GM19043 (cell line): ENCODE measurements at regions not wholly inside any gene's neighbourhood (a gene's known extent, or its start where the extent isn't known, plus 50 kb on each side); places are given as distances from the start of the nearest gene placed in this dataset.

Experiments
- ATAC-seq: cut with Tn5 transposase; IDR thresholded peaks from one replicate; pipeline ENCODE4 v1.9.1; 2021; ENCODE audit warnings: low read depth; ENCODE audit not compliant: unreplicated experiment

- no peak for ATAC-seq
Observed at GRCh38 chr17:15048933-15049794, 216.0 kb downstream of the PMP22 start.

- no peak for ATAC-seq
Observed at GRCh38 chr17:15048381-15048780, 216.7 kb downstream of the PMP22 start.

- ATAC-seq: no peak
Observed at GRCh38 chr17:15042311-15042710, 222.8 kb downstream of the PMP22 start.

- no peak for ATAC-seq
Observed at GRCh38 chr17:15039366-15039765, 225.8 kb downstream of the PMP22 start.

- no peak for ATAC-seq
Observed at GRCh38 chr17:15038656-15039055, 226.5 kb downstream of the PMP22 start.

GRCh38 chr17:15036238-15036637, 228.9 kb downstream of the PMP22 start:
- ATAC-seq: no peak

GRCh38 chr17:15031975-15032374, 233.2 kb downstream of the PMP22 start:
- no peak for ATAC-seq

- no peak for ATAC-seq
Observed at GRCh38 chr17:15029469-15029868, 235.7 kb downstream of the PMP22 start.

- no peak for ATAC-seq
Observed at GRCh38 chr17:15027853-15028252, 237.3 kb downstream of the PMP22 start.

GRCh38 chr17:15026088-15026487, 239.0 kb downstream of the PMP22 start:
- ATAC-seq: no peak

GRCh38 chr17:15023589-15024336, 241.4 kb downstream of the PMP22 start:
- ATAC-seq: no peak

GRCh38 chr17:15019158-15019557, 246.0 kb downstream of the PMP22 start:
- ATAC-seq: no peak

GRCh38 chr17:15012351-15012980, 252.7 kb downstream of the PMP22 start:
- ATAC-seq: no peak

GRCh38 chr17:15009087-15009486, 256.0 kb downstream of the PMP22 start:
- ATAC-seq: no peak

- ATAC-seq: no peak
Observed at GRCh38 chr17:15007147-15007553, 258.0 kb downstream of the PMP22 start.

- no peak for ATAC-seq
Observed at GRCh38 chr17:15006421-15007128, 258.6 kb downstream of the PMP22 start.

- no peak for ATAC-seq
Observed at GRCh38 chr17:15000661-15001060, 264.5 kb downstream of the PMP22 start.

GRCh38 chr17:14997290-14997689, 267.8 kb downstream of the PMP22 start:
- no peak for ATAC-seq

GRCh38 chr17:14986127-14986526, 279.0 kb downstream of the PMP22 start:
- no peak for ATAC-seq

GRCh38 chr17:14972844-14973243, 292.3 kb downstream of the PMP22 start:
- ATAC-seq: no peak

GRCh38 chr17:14971054-14971453, 294.1 kb downstream of the PMP22 start:
- ATAC-seq: no peak
